A549 (cell line): ENCODE measurements at regions not wholly inside any gene's neighbourhood (a gene's known extent, or its start where the extent isn't known, plus 50 kb on each side); places are given as distances from the start of the nearest gene placed in this dataset.

Source experiments
- HDAC2 ChIP-seq: fragments of 200-600 bp; sonication (generic); IDR thresholded peaks from 2 replicates; pipeline ENCODE4 v1.6.1; 2016
- JUN ChIP-seq, 2 experiments: fragments of >200 bp; sonication (Bioruptor Twin); formaldehyde crosslinking; IDR thresholded peaks; 2 replicates in 1 of 2; 3 replicates in 1 of 2; pipeline ENCODE4 v1.6.1; 2016 to 2017
- MYC ChIP-seq: IDR thresholded peaks from 2 replicates; pipeline ENCODE4 v1.6.1; 2012; ENCODE audit warnings: mild to moderate bottlenecking, inconsistent platforms, low read length, improper control_type of control experiment, borderline replicate concordance
- POLR2A ChIP-seq: IDR thresholded peaks from 2 replicates; pipeline ENCODE4 v1.6.1; 2012; ENCODE audit warnings: mild to moderate bottlenecking, low read length
- RCOR1 ChIP-seq: fragments of 150-350 bp; IDR thresholded peaks from 2 replicates; pipeline ENCODE4 v1.6.1; 2014; ENCODE audit warnings: antibody characterized with exemption, low read length, low read depth
- TF ChIP-seq, protein P1 (sequence below): fragments of >200 bp; sonication (Bioruptor Twin); formaldehyde crosslinking; IDR thresholded peaks from 3 replicates; pipeline ENCODE4 v1.5.1; 2016

DNA sequence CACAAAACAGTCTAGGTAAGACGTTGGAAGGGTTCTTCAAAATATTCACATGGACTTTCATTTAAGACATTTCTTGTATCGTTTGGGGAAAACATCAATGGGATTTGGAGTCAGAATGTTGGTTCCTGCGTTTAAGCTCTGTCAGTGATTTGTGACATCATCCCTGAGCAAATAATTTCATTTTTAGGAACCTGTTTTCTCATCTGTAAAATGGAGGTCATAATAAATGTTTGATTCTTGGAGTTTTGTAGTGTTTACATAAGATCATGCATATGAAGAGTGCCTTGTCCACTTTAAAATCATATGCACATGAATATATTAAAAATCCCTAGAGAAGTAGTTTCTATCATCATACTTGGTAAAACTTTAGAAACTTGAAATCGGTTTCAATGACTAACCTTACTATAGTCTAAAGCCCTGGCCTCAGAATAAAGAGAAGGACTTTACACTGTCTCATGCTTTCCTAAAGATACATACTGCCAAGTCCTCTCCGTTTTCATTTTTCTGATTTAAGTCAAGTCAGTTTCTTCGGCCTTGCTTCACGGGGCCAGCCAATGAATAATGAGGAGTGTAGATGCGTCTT is 178.4 kb downstream of the ADSS2 start:
- TF ChIP-seq RCOR1 (no peak), POLR2A (no peak), HDAC2 (no peak), JUN (IDR thresholded peaks at IDR 0.05) (no peak), MYC (no peak)
- TF ChIP-seq, protein P1, sequence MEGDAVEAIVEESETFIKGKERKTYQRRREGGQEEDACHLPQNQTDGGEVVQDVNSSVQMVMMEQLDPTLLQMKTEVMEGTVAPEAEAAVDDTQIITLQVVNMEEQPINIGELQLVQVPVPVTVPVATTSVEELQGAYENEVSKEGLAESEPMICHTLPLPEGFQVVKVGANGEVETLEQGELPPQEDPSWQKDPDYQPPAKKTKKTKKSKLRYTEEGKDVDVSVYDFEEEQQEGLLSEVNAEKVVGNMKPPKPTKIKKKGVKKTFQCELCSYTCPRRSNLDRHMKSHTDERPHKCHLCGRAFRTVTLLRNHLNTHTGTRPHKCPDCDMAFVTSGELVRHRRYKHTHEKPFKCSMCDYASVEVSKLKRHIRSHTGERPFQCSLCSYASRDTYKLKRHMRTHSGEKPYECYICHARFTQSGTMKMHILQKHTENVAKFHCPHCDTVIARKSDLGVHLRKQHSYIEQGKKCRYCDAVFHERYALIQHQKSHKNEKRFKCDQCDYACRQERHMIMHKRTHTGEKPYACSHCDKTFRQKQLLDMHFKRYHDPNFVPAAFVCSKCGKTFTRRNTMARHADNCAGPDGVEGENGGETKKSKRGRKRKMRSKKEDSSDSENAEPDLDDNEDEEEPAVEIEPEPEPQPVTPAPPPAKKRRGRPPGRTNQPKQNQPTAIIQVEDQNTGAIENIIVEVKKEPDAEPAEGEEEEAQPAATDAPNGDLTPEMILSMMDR = no peak; the same call in 2 of the 3 replicates
